ENCODE measurements at regions not wholly inside any gene's neighbourhood (a gene's known extent, or its start where the extent isn't known, plus 50 kb on each side); places are given as distances from the start of the nearest gene placed in this dataset.

DNA sequence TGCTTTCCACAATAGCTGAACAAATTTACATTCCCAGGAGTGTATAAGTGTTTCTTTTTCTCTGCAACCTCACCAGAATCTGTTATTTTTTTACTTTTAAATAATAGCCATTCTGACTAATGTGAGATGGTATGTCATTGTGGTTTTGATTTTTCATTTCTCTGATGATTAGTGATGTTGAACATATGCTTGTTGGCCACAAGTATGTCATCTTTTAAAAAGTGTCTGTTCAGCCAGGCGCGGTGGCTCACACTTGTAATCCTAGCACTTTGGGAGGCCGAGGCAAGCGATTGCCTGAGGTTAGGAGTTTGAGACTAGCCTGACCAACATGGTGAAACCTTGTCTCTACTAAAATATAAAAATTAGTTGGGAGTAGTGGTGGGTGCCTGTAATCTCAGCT is 619.3 kb downstream of the SI start (continued):
- TF ChIP-seq, protein P1, sequence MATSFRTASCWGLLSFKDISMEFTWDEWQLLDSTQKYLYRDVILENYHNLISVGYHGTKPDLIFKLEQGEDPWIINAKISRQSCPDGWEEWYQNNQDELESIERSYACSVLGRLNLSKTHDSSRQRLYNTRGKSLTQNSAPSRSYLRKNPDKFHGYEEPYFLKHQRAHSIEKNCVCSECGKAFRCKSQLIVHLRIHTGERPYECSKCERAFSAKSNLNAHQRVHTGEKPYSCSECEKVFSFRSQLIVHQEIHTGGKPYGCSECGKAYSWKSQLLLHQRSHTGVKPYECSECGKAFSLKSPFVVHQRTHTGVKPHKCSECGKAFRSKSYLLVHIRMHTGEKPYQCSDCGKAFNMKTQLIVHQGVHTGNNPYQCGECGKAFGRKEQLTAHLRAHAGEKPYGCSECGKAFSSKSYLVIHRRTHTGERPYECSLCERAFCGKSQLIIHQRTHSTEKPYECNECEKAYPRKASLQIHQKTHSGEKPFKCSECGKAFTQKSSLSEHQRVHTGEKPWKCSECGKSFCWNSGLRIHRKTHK (tag by site-specific recombination; IDR thresholded peaks at IDR 0.05), result no peak
- TF ChIP-seq ZNF157 (tag by site-specific recombination; IDR thresholded peaks at IDR 0.05) (no peak), ZNF184 (tag by site-specific recombination; IDR thresholded peaks at IDR 0.05) (no peak), SP2 (tag by site-specific recombination; IDR thresholded peaks at IDR 0.05) (no peak), HOXD13 (CRISPR knock-in tag; IDR thresholded peaks at IDR 0.05; ENCODE audit: borderline replicate concordance) (no peak), ZBTB17 (tag by site-specific recombination; IDR thresholded peaks at IDR 0.05) (no peak)
- TF ChIP-seq, protein P2, sequence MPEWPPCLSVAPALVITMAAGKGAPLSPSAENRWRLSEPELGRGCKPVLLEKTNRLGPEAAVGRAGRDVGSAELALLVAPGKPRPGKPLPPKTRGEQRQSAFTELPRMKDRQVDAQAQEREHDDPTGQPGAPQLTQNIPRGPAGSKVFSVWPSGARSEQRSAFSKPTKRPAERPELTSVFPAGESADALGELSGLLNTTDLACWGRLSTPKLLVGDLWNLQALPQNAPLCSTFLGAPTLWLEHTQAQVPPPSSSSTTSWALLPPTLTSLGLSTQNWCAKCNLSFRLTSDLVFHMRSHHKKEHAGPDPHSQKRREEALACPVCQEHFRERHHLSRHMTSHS (tag by site-specific recombination; IDR thresholded peaks at IDR 0.05), result no peak
- TF ChIP-seq, protein P3, sequence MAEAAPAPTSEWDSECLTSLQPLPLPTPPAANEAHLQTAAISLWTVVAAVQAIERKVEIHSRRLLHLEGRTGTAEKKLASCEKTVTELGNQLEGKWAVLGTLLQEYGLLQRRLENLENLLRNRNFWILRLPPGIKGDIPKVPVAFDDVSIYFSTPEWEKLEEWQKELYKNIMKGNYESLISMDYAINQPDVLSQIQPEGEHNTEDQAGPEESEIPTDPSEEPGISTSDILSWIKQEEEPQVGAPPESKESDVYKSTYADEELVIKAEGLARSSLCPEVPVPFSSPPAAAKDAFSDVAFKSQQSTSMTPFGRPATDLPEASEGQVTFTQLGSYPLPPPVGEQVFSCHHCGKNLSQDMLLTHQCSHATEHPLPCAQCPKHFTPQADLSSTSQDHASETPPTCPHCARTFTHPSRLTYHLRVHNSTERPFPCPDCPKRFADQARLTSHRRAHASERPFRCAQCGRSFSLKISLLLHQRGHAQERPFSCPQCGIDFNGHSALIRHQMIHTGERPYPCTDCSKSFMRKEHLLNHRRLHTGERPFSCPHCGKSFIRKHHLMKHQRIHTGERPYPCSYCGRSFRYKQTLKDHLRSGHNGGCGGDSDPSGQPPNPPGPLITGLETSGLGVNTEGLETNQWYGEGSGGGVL (tag by site-specific recombination; IDR thresholded peaks at IDR 0.05), result no peak

DNA sequence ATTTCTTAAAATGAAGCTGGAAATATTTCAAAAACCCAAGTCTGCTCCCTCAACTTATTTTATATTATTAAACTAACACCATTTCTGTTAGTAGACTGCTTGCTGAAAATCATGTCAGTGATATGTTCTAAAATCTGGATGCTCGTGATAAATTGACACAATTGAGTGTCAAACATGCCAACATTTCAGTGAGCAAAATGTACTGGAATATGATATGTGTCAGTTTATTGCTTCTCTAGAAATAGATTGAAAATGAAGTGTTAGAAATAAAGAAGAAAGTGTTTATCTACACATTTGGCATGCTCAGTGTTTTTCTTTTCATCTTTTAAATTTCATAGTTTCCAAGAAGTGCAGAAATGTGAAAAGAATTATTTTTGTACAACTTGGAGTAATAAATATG is 624.6 kb downstream of the SI start:
- Histone ChIP-seq H3K4me1 (ENCODE audit: control insufficient read depth, insufficient read depth, low read length) (no peaks in the 10 kb centered on the region), H3K4me3 (ENCODE audit: low read depth, low read length) (no peak overlapping the region), H3K36me3 (ENCODE audit: control insufficient read depth in 2 of 2, insufficient read depth in 1 of 2, low read length in 2 of 2) (no peaks in the 10 kb centered on the region), H3K9me3 (ENCODE audit: control insufficient read depth, insufficient read depth, low read depth, low read length) (no peaks in the 10 kb centered on the region), H3K27ac (ENCODE audit: extremely low read depth, low read depth, low read length) (no peak overlapping the region)
- ChIA-PET POLR2A (no interaction called here), CTCF (no interaction called here)
- no peak for TF ChIP-seq ZNF239 (tag by site-specific recombination; IDR thresholded peaks at IDR 0.05)
- TF ChIP-seq ZNF629 (tag by site-specific recombination; IDR thresholded peaks at IDR 0.05), result no peak
- no peak for TF ChIP-seq OVOL3 (tag by site-specific recombination; IDR thresholded peaks at IDR 0.05)
- no peak for TF ChIP-seq ZNF248 (tag by site-specific recombination; IDR thresholded peaks at IDR 0.05)
- TF ChIP-seq ZNF350 (tag by site-specific recombination; IDR thresholded peaks at IDR 0.05), result no peak
- TF ChIP-seq ZNF426 (tag by site-specific recombination; IDR thresholded peaks at IDR 0.05), result no peak
- TF ChIP-seq ZBTB17 (tag by site-specific recombination; IDR thresholded peaks at IDR 0.05), result no peak
- no peak for TF ChIP-seq ZNF670 (tag by site-specific recombination; IDR thresholded peaks at IDR 0.05; ENCODE audit: low read depth)
- TF ChIP-seq ZNF701 (tag by site-specific recombination; IDR thresholded peaks at IDR 0.05), result no peak
- TF ChIP-seq, protein P4, sequence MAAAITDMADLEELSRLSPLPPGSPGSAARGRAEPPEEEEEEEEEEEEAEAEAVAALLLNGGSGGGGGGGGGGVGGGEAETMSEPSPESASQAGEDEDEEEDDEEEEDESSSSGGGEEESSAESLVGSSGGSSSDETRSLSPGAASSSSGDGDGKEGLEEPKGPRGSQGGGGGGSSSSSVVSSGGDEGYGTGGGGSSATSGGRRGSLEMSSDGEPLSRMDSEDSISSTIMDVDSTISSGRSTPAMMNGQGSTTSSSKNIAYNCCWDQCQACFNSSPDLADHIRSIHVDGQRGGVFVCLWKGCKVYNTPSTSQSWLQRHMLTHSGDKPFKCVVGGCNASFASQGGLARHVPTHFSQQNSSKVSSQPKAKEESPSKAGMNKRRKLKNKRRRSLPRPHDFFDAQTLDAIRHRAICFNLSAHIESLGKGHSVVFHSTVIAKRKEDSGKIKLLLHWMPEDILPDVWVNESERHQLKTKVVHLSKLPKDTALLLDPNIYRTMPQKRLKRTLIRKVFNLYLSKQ (tag by site-specific recombination; IDR thresholded peaks at IDR 0.05; ENCODE audit: borderline replicate concordance), result no peak
- no peak for TF ChIP-seq IKZF3 (tag by site-specific recombination; IDR thresholded peaks at IDR 0.05)
- TF ChIP-seq ZBTB48 (tag by site-specific recombination; IDR thresholded peaks at IDR 0.05), result no peak
- no peak for TF ChIP-seq ZNF211 (tag by site-specific recombination; IDR thresholded peaks at IDR 0.05; ENCODE audit: low read depth)
- TF ChIP-seq, protein P5, sequence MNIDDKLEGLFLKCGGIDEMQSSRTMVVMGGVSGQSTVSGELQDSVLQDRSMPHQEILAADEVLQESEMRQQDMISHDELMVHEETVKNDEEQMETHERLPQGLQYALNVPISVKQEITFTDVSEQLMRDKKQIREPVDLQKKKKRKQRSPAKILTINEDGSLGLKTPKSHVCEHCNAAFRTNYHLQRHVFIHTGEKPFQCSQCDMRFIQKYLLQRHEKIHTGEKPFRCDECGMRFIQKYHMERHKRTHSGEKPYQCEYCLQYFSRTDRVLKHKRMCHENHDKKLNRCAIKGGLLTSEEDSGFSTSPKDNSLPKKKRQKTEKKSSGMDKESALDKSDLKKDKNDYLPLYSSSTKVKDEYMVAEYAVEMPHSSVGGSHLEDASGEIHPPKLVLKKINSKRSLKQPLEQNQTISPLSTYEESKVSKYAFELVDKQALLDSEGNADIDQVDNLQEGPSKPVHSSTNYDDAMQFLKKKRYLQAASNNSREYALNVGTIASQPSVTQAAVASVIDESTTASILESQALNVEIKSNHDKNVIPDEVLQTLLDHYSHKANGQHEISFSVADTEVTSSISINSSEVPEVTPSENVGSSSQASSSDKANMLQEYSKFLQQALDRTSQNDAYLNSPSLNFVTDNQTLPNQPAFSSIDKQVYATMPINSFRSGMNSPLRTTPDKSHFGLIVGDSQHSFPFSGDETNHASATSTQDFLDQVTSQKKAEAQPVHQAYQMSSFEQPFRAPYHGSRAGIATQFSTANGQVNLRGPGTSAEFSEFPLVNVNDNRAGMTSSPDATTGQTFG (tag by site-specific recombination; IDR thresholded peaks at IDR 0.05; ENCODE audit: borderline replicate concordance), result no peak
- no peak for TF ChIP-seq ZNF354C (tag by site-specific recombination; IDR thresholded peaks at IDR 0.05; ENCODE audit: borderline replicate concordance, low read depth)
- no peak for TF ChIP-seq ZNF585B (tag by site-specific recombination; IDR thresholded peaks at IDR 0.05)
- no peak for TF ChIP-seq ZNF404 (tag by site-specific recombination; IDR thresholded peaks at IDR 0.05)

Data from HEK293 (cell line).